ENCODE measurements at regions not wholly inside any gene's neighbourhood (a gene's known extent, or its start where the extent isn't known, plus 50 kb on each side); places are given as distances from the start of the nearest gene placed in this dataset.
"Not testable (repeated sequence)": the region's sequence is repeated elsewhere in the genome, so short reads cannot be mapped to it uniquely, and the experiment has no call there.

- not testable (repeated sequence) for TF ChIP-seq CTCF, POLR2A, POLR2AphosphoS5, EP300 (IDR thresholded peaks at IDR 0.05)
Measured at GRCh38 chr7:37552439-37552838, 103.8 kb upstream of the ELMO1 start.

Measured in upper lobe of left lung (tissue), 4 donors.